ENCODE measurements at regions not wholly inside any gene's neighbourhood (a gene's known extent, or its start where the extent isn't known, plus 50 kb on each side); places are given as distances from the start of the nearest gene placed in this dataset.
"Not testable (repeated sequence)": the region's sequence is repeated elsewhere in the genome, so short reads cannot be mapped to it uniquely, and the experiment has no call there.

DNA sequence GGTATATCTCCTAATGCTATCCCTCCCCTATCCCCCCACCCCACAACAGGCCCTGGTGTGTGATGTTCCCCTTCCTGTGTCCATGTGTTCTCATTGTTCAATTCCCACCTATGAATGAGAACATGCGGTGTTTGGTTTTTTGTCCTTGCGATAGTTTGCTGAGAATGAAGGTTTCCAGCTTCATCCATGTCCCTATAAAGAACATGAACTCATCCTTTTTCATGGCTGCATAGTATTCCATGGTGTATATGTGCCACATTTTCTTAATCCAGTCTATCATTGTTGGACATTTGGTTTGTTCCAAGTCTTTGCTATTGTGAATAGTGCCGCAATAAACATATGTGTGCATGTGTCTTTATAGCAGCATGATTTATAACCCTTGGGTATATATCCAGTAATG is 77.7 kb upstream of the CXCL13 start:
- not testable (repeated sequence) for DNase-seq

DNA sequence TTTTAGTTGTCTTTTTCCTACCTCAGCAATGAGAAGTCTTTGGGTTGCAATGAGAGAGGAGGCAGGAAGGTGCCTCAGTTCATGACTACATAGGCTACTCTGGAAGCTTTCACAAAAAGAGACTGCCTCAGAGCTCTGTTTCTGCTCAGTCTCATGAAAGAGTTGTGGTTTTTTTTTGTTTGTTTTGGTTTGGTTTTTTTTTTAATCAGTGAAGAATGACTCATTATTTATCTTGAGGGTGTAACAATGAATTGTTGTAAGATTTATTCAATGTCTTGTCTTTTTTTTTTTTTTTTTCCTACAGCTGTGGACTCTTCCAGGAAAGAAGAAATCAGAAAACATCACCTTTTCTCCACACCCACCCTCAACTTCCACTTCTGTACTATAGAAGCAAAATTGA is 67.5 kb upstream of the CXCL13 start:
- DNase-seq, result no peak

GRCh38 chr4:77538574-77539157 is 67.0 kb upstream of the CXCL13 start:
- no peak for DNase-seq

Measured in inflammatory macrophage (primary cell).